ENCODE measurements at regions not wholly inside any gene's neighbourhood (a gene's known extent, or its start where the extent isn't known, plus 50 kb on each side); places are given as distances from the start of the nearest gene placed in this dataset.

DNA sequence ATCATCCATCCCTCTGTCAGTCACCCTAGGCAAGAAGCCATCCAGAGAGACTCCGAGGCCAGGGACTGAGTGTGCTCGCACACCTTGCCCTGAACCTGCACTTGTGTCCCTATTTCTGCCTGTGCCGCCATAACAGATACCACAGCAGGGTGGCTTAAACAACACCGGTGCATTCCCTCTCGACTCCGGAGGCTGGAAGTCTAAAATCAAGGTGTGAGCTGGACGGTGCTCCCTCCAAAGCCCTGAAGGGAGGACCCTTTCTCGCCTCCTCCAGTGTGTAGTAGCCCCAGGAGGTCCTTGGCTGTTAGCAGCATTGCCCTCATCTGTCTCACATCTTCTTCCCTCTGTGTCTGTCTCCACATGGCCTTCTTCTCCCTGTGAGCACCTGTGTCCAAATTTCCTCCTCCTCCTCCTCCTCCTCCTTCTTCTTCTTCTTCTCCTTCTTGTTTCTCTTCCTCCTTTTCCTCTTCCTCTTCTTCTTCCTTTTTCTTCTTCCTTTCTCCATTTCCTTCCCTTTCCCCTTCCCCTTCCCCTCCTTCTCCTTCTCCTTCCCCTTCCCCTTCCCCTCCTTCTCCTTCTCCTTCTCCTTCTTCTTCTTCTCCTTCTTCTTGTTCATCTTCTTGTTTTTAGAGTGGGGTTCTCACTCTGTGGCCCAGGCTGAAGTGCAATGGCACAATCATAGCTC lies 98.1 kb upstream of the ENPP6 start:
- no peak overlapping the region for H3K4me3 ChIP-seq (ENCODE audit: low read depth, low read length)
- no peak for DNase-seq (ENCODE audit: low read depth)
- TF ChIP-seq, protein P1, sequence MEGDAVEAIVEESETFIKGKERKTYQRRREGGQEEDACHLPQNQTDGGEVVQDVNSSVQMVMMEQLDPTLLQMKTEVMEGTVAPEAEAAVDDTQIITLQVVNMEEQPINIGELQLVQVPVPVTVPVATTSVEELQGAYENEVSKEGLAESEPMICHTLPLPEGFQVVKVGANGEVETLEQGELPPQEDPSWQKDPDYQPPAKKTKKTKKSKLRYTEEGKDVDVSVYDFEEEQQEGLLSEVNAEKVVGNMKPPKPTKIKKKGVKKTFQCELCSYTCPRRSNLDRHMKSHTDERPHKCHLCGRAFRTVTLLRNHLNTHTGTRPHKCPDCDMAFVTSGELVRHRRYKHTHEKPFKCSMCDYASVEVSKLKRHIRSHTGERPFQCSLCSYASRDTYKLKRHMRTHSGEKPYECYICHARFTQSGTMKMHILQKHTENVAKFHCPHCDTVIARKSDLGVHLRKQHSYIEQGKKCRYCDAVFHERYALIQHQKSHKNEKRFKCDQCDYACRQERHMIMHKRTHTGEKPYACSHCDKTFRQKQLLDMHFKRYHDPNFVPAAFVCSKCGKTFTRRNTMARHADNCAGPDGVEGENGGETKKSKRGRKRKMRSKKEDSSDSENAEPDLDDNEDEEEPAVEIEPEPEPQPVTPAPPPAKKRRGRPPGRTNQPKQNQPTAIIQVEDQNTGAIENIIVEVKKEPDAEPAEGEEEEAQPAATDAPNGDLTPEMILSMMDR (IDR thresholded peaks at IDR 0.05; ENCODE audit: low read depth, low read length, missing control alignments), result no peak
- in situ Hi-C loops (cut with HindIII; ENCODE audit: low sequenced_read_pairs), result no loop called here

DNA sequence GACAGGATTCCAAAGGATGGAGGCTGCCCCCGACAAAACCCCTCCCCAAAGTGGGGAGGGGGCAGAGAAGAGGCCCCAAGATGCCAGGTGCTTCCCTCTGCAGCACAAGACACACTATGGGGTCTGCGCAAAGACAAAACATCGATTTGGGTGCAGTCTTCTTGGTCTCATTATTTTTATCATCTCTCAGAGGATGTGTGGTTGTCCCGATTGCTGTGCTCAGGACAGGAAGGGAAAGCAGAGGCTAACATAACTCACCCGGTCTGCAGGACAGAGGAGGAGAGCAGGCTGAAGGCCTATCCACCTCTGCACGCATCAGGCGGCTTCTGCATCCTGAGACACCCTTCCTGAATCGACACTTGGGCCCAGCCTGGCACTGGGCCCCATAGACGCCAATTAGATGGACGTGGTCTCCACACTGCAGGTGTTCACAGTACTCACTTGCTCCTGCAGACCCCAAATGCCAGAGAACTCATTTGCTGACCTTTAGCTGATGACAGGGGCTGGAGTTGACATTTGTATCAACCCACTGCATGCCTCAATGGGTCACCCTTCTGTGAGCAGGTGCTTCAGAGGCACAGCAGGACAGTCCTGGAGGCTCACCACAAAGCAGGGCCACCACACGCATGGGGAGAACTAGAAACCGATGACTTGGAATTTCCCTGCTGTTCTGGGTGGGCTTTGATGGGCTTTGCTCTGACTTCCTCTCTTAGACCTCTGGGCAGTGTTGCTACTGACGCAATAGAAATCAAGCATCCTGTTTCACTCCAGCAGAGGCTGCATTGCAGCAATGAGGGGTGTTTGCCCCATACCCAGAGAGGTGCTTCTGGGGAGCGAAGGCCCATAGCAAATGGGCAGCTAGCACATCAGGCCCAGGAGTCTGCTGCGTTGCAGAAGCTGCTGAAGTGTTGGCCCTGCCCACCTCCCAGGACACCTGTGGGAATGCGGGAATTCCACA lies 96.3 kb upstream of the ENPP6 start:
- TF ChIP-seq, protein P1 (IDR thresholded peaks at IDR 0.05; ENCODE audit: low read depth, low read length, missing control alignments), result no peak
- no peak overlapping the region for H3K4me3 ChIP-seq (ENCODE audit: low read depth, low read length)
- in situ Hi-C loops (cut with HindIII; ENCODE audit: low sequenced_read_pairs), result no loop called here
- no peak for DNase-seq (ENCODE audit: low read depth)

DNA sequence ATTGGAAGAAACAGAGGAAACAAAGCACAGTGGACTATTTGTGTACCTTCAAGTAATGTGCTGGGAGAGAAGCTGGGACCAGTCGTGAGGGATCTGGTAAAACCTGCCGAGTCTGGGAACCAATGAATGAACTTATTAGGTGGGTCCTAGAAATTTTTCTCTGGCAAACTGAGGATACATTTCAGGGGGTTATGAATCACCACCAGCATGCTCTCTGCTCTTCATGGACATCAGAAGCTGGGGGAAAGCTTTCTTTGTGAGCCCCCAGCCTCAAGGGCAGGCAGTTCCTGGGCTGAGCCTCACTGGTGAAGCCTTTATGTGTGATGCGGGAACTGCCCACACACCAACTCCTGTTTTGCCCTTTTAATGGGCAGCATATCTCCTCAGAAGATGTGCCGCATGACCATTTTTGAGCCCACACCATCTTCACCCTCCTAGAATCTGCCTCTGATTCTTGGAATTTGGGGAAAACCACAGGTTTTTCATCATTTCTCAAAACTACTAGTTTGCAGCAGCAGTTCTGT lies 95.4 kb upstream of the ENPP6 start:
- TF ChIP-seq, protein P1 (IDR thresholded peaks at IDR 0.05; ENCODE audit: low read depth, low read length, missing control alignments), result no peak
- in situ Hi-C loops (cut with HindIII; ENCODE audit: low sequenced_read_pairs), result no loop called here

DNA sequence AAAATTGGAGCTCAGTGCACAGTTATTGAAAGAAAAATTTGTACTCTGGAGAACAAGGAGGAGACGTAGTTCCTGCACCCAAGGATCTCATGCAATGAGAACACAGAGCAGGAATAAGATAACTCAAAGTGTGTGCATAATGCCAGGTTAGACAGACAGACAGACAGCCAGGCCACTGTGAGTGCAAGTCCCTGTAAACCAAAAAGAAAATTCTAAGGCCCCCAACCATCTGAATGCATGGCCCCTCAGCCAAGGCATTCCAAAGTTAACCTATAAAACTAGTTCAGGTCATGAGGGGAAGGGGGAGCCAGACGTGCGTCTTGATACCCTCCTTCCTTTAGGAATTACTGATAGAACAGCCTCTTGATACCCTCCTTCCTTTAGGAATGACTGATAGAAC lies 94.5 kb upstream of the ENPP6 start:
- TF ChIP-seq, protein P1 (IDR thresholded peaks at IDR 0.05; ENCODE audit: low read depth, low read length, missing control alignments), result no peak
- no peak overlapping the region for H3K4me3 ChIP-seq (ENCODE audit: low read depth, low read length)
- in situ Hi-C loops (cut with HindIII; ENCODE audit: low sequenced_read_pairs), result no loop called here
- DNase-seq (ENCODE audit: low read depth), result no peak

More for the DNA sequence above, 95.4 kb upstream of the ENPP6 start:
- H3K4me3 ChIP-seq (ENCODE audit: low read depth, low read length), result no peak overlapping the region
- no peak for DNase-seq (ENCODE audit: low read depth)

DNA sequence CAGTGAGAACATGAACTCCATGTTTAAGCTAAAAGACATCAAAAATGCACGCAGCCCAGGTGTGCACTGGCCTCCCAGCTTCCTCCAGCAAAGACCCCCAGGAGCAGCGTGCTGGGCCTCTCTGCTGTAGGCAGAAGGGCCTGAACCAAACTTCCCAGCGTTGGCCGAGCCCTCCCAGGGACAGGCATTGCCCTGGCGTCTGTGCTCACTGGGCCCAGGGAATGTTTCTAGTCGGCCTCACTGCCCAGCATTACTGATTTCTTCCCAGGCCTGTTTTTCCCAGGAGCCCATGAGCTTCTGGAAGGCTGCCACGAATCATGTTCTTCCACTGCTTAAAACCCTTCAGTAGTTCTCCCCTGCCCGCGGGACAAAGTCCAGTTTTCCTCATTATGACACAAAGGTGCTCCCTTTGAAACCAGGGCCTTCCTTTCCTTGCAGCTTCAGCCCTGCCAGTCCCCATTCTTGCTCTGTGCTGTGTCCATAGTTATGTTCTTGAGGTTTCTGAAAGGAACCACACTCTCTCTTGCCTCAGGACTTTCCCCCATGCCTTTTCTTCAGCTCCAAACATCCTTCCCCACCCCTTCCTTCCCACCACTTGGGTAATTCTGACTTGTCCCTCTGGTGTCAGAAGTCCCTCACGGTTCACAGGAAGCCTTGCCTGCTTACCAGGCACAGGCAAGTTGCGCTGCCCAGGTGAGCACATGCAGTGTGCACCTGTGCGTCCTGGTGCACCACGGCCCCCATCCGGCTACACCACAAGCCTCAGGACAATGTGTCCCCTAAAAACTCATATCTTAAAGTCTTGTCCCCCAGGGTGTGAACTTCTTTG lies 93.4 kb upstream of the ENPP6 start:
- in situ Hi-C loops (cut with HindIII; ENCODE audit: low sequenced_read_pairs), result no loop called here
- TF ChIP-seq, protein P1 (IDR thresholded peaks at IDR 0.05; ENCODE audit: low read depth, low read length, missing control alignments), result no peak
- DNase-seq (ENCODE audit: low read depth), result no peak
- no peak overlapping the region for H3K4me3 ChIP-seq (ENCODE audit: low read depth, low read length)

DNA sequence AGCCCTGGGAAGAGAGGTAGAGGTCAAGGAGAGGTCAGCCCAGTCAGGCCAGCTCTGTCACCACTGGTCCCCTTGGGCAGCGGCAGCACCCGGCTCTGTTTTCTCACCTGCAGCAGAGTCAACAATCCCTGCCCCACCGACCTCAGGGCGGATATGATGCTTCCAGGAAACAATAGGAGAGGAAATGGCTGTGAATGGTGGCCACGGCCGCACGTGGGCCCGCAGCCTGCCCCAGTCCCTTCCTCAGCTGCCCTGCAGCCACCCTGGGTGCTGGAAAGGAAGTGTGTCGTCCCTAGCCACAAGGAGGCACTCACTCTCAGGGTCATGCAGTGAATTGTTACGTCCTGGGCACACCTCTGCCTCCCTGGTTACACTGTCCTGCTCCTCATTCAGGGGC lies 92.5 kb upstream of the ENPP6 start:
- H3K4me3 ChIP-seq (ENCODE audit: low read depth, low read length), result no peak overlapping the region
- TF ChIP-seq, protein P1 (IDR thresholded peaks at IDR 0.05; ENCODE audit: low read depth, low read length, missing control alignments), result no peak
- no peak for DNase-seq (ENCODE audit: low read depth)
- in situ Hi-C loops (cut with HindIII; ENCODE audit: low sequenced_read_pairs), result no loop called here

Measured in astrocyte of the cerebellum (primary cell).